ENCODE measurements at regions not wholly inside any gene's neighbourhood (a gene's known extent, or its start where the extent isn't known, plus 50 kb on each side); places are given as distances from the start of the nearest gene placed in this dataset.
"Not testable (repeated sequence)": the region's sequence is repeated elsewhere in the genome, so short reads cannot be mapped to it uniquely, and the experiment has no call there.

DNA sequence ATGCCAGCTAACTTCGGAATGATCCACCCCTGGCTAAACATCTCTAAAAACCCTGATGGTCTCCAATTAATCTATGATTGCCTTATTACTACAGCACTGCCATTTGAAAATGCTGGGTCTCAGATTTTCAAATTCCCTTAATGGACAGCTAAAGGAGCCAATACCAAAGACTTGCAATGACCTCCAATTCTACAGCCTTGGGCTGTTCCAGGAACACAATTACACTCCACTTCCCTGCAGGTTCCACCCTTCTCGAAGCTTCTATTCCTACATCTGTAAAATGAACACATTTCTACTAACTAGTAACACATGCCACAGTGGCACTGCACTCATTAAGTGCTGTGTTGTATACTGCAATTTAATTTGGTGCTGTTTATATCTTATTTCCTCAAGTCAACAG is 85.7 kb upstream of the AK4 start:
- no peak for DNase-seq (ENCODE audit: low read depth)

GRCh38 chr1:65063025-65063424 is 85.0 kb upstream of the AK4 start:
- DNase-seq (ENCODE audit: low read depth), result no peak

GRCh38 chr1:65064981-65065380 is 83.0 kb upstream of the AK4 start:
- DNase-seq (ENCODE audit: low read depth), result no peak

GRCh38 chr1:65065524-65066418 is 82.2 kb upstream of the AK4 start:
- DNase-seq (ENCODE audit: low read depth), result no peak

DNA sequence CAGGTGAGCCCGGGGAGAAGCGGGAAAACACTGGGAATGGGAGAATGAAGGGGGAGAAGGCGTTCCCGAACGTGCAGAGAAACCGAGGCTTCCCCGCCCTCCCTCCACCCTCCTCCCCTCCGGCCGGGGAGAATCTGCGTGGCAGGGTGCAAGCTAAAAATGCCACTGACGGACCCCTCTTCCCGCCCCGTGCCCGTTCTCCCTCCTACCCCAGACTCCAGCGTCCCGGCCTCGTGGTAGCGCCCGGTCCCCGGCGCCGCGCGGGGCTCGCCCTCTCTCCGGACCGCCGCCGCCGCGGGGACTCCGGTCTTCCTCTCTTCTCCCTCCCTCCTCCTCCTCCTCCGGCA is 81.6 kb upstream of the AK4 start:
- DNase-seq (ENCODE audit: low read depth), result no peak

GRCh38 chr1:65066766-65067490 is 81.1 kb upstream of the AK4 start:
- peak; percentile 68 for DNase-seq (ENCODE audit: low read depth)

GRCh38 chr1:65067491-65068201 is 80.4 kb upstream of the AK4 start:
- peak; percentile 30 for DNase-seq (ENCODE audit: low read depth)

- no peak for DNase-seq (ENCODE audit: low read depth)
Observed at GRCh38 chr1:65068202-65069010, 79.6 kb upstream of the AK4 start.

DNA sequence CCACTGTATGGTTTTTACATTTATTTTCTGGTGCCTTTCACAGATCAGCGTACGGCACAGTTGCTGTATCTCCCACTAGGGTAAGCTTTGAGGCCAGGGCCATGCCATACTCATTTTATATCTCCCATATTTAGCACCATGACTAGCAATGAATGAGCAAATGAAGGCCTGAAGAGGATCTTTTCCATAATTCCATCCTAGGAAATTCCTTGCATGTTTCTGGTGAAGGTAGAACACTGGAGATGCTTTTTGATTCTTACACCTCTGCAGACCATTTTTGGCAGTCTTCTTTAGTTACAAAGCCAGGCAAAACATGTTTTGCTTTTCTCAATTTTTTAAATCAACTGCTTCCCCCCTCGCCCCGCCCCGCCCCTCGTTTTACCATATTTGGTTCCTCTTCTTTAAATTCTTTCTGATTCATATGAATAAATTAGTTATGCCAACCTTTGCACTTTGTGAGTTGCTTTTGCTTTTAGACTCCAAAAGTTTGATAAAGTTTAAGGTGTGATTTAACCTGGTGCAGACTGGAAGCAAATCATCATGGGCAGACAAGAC is 78.9 kb upstream of the AK4 start:
- peak; percentile 47 for DNase-seq (ENCODE audit: low read depth)

- DNase-seq (ENCODE audit: low read depth), result no peak
Observed at GRCh38 chr1:65072845-65073244, 75.2 kb upstream of the AK4 start.

DNA sequence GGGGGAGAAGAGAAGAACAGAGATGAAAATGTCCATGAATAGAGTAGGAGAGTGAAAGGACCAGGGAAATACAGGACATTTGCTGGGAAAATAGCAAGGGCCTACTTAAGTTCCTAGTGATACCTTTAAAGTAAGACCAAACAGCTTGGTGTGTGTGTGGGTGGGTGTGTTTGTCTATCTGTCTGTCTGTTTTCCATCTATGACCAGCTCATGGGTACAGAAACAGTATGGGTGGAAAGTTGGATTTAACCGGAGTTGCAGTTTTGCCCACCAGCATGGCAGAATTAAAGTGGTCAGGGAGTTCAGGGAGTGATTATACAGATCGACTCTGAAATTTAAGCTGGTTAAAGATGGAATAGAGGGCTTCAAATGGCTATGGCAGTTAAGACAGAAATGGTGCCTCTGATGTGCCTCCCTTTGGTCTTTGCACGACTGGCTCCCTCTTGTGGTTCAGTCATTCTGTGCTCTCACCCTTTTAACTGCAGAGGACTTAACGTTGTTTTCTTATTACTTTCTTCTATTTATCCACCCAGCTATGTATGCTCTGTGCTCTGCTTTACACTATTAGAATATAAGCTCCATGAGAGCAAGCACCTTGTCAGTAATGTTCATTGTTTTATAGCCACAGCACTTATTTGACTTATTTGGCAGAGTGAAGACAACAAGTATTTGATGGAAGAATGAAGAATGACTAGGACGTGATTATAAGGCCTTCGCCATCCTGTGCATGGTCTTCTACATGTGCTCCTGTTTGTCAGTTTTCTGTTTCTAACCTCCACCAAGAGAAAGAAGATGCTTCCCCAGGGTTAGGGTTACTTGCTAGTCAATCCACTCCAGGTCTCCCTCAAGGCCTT is 72.7 kb upstream of the AK4 start:
- DNase-seq (ENCODE audit: low read depth), result peak; percentile 44

GRCh38 chr1:65077369-65077768 is 70.6 kb upstream of the AK4 start:
- no peak for DNase-seq (ENCODE audit: low read depth)

GRCh38 chr1:65079941-65080340 is 68.1 kb upstream of the AK4 start:
- no peak for DNase-seq (ENCODE audit: low read depth)

- DNase-seq (ENCODE audit: low read depth), result no peak
Observed at GRCh38 chr1:65082346-65083040, 65.5 kb upstream of the AK4 start.

GRCh38 chr1:65083263-65083896 is 64.6 kb upstream of the AK4 start:
- no peak for DNase-seq (ENCODE audit: low read depth)

- no peak for DNase-seq (ENCODE audit: low read depth)
Observed at GRCh38 chr1:65084066-65084465, 63.9 kb upstream of the AK4 start.

DNA sequence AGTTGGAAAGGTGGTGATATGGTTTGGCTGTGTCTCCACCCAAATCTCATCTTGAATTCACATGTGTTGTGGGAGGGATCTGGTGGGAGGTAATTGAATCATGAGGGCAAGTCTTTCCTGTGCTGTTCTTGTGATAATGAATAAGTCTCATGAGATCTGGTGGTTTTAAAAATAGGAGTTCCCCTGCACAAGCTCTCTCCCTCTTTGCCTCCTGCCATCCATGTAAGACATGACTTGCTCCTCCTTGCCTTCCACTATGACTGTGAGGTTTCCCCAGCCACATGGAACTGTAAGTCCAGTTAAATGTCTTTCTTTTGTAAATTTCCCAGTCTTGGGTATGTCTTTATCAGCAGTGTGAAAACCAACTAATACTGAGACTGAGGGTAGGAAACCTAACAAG is 60.5 kb upstream of the AK4 start:
- DNase-seq (ENCODE audit: low read depth), result not testable (repeated sequence)

DNA sequence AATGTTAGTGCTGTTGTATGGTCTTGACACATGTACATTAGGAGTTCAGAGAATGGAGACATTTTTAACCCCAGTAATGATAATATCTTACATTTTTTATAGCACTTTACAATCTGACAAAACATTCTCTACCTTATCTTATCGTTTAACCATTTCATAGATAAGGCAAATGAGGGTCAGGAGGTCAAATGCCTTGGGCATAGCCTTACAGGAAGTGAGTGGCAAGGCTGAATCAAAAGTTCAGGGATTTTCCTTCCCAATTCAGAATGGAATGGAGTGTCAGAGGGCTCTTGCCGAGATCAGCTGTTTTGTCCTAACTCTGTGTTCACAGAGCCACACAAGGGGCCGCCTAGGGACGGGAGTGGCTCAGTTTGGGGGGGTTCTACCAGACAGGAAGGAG is 57.6 kb upstream of the AK4 start:
- DNase-seq (ENCODE audit: low read depth), result no peak

DNA sequence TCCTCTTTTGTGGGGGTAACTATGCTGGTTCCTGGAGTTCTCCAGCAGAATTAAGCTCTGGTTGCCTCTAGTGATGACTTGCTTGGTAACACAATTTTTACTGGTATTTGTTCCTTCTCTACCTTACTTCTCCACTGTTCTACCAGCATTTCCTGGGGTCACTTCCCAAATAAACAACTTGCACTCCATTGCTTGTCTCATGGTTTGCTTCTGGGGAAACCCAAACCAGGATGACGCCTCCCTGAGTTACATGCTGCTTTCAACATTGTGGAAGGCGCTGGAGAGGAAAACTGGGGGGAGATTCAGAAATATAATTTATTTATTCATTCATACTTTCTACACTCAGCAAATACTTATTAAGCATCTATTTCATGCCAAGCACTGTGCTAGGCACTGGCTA is 55.3 kb upstream of the AK4 start:
- no peak for DNase-seq (ENCODE audit: low read depth)

DNA sequence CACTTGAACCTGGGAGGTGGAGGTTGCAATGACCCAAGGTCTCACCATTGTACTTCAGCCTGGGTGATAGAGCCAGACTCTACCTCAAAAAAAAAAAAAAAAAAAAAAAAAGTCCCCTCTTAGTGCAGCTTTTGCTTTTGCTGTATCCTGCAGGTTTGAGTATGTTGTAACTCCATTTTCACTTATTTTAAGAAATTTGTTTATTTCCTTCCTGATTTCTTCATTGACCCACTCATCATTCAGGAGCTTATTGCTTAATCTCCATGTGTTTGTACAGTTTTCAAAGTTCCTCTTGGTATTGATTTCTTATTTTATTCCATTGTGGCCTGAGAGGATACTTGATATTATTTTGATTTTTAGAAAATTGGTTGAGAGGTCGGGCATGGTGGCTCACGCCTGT is 50.9 kb upstream of the AK4 start:
- DNase-seq (ENCODE audit: low read depth), result no peak
